Stimulated activated CD4-positive, alpha-beta T cell treated with anti-CD3 and anti-CD28 coated beads, Interleukin-15, amount 100 ng/mL, for 24 hours (primary cell): ENCODE measurements at regions not wholly inside any gene's neighbourhood (a gene's known extent, or its start where the extent isn't known, plus 50 kb on each side); places are given as distances from the start of the nearest gene placed in this dataset.

Experiments
- DNase-seq: peaks from one replicate; pipeline ENCODE4 v3.0.0-alpha.2; 2020

- DNase-seq, result no peak
Measured at GRCh38 chr14:86858591-86858990, 1134.4 kb downstream of the GALC start.

- no peak for DNase-seq
Measured at GRCh38 chr14:86858031-86858430, 1135.0 kb downstream of the GALC start.

- DNase-seq, result no peak
Measured at GRCh38 chr14:86852530-86852929, 1140.5 kb downstream of the GALC start.

GRCh38 chr14:86847140-86847539 is 1145.8 kb downstream of the GALC start:
- DNase-seq, result no peak

- peak; percentile 3 for DNase-seq
Measured at GRCh38 chr14:86838363-86838762, 1154.6 kb downstream of the GALC start.

GRCh38 chr14:86826661-86827060 is 1166.3 kb downstream of the GALC start:
- no peak for DNase-seq

GRCh38 chr14:86824167-86824566 is 1168.8 kb downstream of the GALC start:
- no peak for DNase-seq

- no peak for DNase-seq
Measured at GRCh38 chr14:86823581-86823980, 1169.4 kb downstream of the GALC start.

- no peak for DNase-seq
Measured at GRCh38 chr14:86815341-86815740, 1177.6 kb downstream of the GALC start.

GRCh38 chr14:86802726-86803125 is 1190.3 kb downstream of the GALC start:
- no peak for DNase-seq

- no peak for DNase-seq
Measured at GRCh38 chr14:86799244-86799647, 1193.7 kb downstream of the GALC start.

- no peak for DNase-seq
Measured at GRCh38 chr14:86798330-86798729, 1194.7 kb downstream of the GALC start.

GRCh38 chr14:86797075-86797351 is 1196.0 kb downstream of the GALC start:
- DNase-seq, result no peak

GRCh38 chr14:86796221-86797074 is 1196.5 kb downstream of the GALC start:
- DNase-seq, result no peak

- DNase-seq, result no peak
Measured at GRCh38 chr14:86794689-86795088, 1198.3 kb downstream of the GALC start.

GRCh38 chr14:86790408-86791364 is 1202.3 kb downstream of the GALC start:
- DNase-seq, result no peak

GRCh38 chr14:86788224-86788623 is 1204.8 kb downstream of the GALC start:
- no peak for DNase-seq

- DNase-seq, result no peak
Measured at GRCh38 chr14:86787717-86788116, 1205.3 kb downstream of the GALC start.

GRCh38 chr14:86782092-86782580 is 1210.8 kb downstream of the GALC start:
- no peak for DNase-seq

- DNase-seq, result no peak
Measured at GRCh38 chr14:86780876-86781510, 1212.0 kb downstream of the GALC start.

- DNase-seq, result no peak
Measured at GRCh38 chr14:86780461-86780860, 1212.5 kb downstream of the GALC start.

- no peak for DNase-seq
Measured at GRCh38 chr14:86779416-86779815, 1213.6 kb downstream of the GALC start.

GRCh38 chr14:86777963-86778602 is 1214.9 kb downstream of the GALC start:
- no peak for DNase-seq
